Activated CD4-positive, CD25-positive, alpha-beta regulatory T cell treated with anti-CD3 and anti-CD28 coated beads, Interleukin-2, amount 50 U/mL, for 24 hours (primary cell): ENCODE measurements at regions not wholly inside any gene's neighbourhood (a gene's known extent, or its start where the extent isn't known, plus 50 kb on each side); places are given as distances from the start of the nearest gene placed in this dataset.

Experiments
- ATAC-seq, 2 donors: fragments of 150-1000 bp; cut with Tn5 transposase; one replicate each; pipeline ENCODE4 v1.10.0; 2021; ENCODE audit warnings: mild to moderate bottlenecking in 1 of 2, moderate library complexity in 1 of 2

DNA sequence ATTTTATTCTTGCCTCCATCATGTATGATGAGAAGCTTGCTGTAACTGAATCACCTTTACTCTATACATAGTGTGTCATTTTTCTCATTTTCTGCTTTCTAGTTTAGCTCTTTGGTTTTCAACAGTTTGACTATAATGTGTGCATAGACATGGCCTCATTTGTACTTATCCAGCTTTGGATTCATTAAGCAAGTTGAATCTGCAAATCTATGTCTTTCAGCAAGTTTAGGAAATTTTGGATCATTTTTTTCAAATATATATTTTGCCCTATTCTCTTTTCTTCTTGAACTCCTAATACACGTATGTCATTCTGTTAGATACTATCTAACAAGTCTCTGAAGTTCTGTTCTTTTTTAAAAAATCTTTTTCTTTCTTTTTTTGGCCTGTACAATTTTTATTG, 57.8 kb downstream of the PRLHR start:
- no peak for ATAC-seq

DNA sequence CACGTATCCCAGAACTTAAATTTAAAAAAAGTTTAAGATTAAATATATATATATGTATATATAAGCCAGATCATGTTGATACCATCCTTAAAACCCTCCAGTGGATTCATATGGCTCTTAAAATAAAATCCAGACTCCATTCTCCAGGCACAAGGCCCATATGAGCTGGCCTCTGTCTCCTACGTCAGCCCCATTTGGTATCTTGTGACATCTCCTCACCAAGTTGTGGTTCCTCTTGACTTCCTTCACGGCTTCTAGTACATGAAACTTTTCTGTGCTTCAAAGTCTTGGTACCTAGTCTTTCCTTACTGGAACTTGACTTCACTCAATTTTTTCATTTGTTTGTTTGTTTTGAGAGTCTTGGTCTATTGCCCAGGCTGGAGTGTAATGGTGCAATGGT, 61.3 kb downstream of the PRLHR start:
- ATAC-seq, result no peak

DNA sequence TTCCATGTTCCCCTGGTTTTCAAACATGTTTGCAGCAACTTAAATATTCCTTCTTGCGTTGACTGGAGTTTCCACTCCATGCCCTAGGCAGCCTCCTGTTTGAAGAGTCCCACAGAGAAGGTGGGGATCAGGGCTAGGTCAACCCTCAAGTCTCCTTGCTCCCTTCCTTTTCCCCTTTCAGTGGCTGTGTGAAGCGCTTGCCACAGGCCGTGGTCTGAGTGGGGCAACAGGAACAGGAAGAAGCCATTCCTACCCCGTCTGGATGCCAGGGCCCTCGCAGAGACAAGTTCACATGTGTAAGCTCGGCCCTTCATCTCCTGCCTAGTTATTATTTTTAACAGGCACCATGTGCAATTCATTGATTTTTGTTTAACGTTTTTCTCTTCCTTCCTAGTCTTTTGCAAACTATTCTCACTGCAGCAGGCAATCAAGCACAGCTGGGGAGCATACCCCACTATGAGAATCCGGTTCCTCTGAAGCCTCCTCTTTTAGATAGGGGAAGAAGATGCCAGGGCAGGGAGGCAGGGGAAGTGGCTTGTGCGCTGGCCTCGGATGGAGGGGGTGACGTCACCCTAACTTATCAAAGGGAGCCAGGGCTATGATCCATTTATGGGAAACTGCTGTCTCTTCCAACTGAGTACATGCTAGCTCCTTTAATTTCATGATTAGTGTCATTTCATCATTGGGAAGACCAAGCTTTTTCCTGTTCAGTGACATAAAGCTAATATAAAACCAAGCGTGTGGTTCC, 64.2 kb downstream of the PRLHR start:
- ATAC-seq, result no peak

DNA sequence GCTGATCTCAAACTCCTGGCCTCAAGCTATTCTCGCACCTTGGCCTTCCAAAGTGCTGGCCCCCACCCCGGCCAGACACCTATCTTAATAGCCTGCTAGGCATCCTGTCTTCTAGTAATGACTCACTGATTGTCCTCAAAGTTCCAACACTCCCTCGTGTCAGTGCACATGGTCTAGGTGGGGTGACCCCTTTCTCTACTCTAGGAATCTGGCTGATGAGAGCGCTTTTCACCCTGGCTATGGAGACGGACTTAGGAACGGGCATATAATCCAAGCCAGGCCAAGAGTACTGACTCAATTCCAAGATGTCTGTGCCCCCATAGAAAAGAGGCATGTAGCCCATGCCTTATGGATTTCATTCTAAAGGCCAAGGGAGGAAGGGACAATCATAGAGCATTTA, 67.0 kb downstream of the PRLHR start:
- ATAC-seq, result no peak

DNA sequence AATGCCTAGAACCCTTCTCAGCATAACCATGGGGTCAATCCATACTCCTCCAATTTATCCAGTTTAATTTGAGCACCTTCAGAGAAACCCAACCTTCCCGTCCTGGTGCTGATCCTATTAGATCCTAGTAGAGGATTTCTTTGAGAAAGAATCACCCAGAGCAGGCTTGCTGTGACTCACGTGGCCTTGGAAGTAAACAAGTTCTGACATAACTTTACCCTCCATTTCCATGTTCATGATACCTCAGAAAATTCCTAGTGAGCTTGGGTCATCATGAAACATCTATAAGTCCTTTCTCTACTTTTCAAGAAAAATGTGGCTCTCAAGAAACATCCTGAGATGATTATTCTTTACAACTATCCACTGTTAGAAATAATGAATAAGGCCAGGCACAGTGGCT, 71.7 kb downstream of the PRLHR start:
- no peak for ATAC-seq

DNA sequence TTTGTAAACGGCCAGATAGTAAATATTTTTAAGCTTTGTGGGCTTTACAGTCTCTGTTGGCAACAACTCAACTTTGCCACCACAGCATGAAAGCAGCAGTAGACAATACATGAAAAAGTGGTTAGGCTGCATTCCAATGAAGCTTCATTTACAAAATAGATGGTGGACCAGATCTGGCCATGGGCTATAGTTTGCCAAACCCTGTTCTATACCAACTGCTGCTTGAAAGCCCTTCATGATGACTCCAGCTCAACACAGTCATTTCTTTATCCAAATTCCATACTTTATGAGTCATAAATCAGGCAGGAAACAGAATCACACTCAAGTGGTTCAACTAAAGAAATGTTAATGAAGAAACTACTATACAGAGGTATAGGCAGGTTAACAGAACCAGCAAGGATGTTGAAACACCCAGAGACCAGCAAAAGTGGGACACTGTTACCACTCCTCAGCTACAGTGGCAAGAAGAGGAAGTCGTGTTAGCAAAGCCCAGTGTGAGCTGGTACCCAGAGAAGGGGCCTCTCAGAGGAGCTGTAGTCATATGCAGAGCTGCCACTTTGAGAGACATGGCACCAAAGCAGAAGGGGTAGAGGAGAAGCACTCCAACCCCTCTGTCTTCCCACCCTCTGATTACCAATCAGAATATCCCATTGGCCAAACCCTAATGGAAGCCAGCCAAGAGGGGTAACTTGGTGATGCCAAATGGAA, 72.5 kb downstream of the PRLHR start:
- no peak for ATAC-seq

DNA sequence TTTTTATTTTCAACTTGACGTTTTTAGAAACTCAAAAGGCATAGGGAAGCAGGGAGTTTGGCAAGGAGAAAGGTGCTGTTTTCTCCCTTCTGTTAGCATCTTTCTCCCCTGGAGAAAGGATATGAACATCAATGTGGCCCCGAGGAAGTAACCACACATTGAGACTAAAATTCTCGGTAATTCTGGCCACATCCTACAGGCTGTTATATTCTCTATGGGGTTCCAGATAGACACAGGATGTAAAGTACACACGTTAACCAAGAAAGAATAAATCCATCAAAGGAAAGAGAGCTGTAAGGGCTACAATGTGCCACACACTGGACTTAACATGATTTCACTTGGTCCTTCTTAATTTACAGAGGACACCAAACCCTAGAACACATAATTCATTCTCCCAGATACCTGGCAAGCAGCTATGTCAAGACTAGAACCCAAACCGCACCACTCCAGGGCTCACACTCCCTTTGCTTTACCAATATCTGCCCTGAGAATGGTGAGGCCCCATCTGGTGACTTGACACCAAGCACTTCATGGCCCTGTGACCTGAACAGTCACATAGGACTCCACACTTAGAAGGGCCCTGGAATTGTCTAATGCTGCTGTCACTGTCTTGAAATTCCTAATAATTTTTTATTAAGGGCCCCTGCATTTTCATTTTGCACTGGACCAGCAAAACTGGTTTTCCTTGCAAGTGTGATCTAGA, 73.9 kb downstream of the PRLHR start:
- ATAC-seq, result no peak

DNA sequence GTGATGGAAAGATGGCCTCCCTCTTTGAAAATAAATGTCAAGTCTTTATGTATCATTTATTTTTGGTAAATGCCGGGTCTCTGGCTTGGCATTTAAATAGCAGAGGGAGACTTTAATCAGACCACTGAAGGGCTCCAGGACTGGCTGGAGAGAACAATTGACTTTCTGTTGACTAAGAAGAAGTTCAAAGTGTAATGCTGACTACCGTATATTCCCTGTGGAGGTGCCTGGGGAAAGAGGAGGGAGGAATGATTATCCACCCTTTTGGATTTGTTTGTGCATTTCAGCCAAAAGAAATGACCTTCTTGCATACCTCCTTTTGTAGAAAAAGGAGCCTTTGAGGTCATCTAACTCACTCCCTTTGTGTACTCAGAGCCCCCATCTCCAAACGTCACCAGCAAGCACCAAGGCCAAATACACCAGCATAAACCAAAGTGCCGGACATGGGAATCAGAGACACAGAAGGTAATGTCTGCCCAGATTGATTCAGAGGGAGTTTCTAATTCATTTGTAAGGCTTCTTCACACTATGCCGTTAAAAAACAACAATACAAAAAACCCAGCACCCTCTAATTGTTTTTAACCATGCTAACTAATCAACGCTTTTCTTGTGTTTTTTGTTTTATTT, 75.2 kb downstream of the PRLHR start:
- no peak for ATAC-seq

DNA sequence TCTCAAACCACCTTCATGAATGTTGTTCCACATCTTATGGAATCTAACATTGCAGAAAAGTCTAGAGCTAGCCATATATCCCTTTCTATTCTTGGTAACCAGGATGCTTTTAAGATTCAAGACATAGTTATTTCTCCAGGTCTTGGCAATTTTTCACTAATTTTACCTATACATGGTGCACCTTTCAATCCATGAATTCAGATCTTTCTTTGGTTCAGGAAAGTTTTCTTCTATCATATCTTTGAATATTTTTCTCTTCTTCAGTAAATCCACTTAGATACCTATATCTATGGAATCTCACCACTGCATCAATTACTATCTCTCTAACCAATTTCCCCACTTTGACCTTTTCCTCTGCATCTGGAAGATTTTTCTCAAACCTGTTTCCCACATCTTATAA, 77.4 kb downstream of the PRLHR start:
- no peak for ATAC-seq

DNA sequence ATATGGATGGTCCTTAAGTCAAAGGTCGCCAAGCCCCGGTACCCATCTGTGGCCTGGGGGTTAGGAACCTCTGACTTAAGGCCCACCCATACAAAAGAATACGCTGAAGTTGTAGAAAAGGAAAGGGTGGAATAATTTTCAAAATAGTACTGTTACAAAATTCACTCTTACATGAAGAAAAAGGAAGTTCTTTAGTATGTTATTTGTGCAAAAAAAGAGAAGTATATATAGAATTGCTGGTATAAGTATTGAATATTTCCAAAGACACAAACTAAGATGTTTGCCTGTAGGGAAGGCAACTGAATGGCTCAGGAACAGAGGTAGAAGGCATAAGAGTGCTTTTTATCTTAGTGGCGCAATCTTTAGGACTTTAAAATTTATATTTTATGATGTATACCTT, 78.7 kb downstream of the PRLHR start:
- no peak for ATAC-seq

DNA sequence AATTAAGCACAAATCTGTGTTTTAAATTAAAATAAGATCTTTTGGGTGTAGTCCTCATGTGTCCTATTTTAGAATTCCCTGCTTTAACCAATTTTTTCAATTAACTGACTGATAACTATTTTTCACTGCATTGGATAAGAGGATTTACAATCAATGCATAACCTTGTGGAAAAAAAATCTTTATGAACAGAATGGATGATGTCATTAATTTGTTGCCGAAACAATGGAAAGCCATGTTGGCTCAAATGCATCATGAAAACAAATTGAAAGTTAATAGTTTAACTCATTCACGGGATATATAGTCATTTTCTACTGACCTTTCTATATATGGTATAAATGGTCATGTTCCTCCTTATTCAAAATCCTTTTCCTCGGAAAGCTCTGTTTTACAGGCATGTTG, 82.3 kb downstream of the PRLHR start:
- ATAC-seq, result no peak

DNA sequence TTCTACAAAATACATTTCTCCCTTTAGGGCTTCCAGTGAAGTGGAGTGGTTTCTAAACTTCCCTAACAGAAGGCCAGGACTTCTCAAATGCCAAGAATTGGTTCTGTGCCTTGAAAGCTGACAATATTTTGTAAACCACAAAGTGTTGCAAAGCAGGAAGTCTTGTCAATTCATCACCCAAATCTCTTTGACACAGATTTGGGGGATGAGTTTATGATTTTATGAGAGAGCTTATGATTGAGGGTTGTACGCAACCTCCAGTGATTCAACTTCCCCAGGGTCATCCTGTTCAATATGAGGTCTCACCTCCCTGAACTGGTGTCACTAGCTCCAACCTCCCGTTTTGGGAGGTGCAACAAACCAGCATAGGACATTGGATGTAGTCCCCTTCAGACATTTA, 83.7 kb downstream of the PRLHR start:
- ATAC-seq, result no peak

DNA sequence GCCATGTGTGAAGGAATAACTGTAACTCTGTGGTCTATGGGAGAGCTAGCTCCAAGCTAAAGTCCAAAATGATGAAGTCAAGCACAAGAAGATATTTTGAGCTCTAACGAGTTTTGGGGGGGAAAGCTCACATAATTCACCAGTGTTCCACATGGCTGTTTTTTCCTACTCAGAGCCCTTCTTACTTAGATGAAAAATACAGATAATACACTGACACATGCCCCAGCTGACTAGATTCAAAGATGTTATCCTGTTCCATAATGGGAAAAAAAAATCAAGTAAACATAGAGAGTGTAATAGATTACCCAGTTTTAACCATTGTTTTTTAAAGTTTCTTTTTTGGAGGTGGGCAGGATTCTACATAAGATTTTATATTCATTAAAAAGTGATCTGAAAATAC, 86.6 kb downstream of the PRLHR start:
- no peak for ATAC-seq

DNA sequence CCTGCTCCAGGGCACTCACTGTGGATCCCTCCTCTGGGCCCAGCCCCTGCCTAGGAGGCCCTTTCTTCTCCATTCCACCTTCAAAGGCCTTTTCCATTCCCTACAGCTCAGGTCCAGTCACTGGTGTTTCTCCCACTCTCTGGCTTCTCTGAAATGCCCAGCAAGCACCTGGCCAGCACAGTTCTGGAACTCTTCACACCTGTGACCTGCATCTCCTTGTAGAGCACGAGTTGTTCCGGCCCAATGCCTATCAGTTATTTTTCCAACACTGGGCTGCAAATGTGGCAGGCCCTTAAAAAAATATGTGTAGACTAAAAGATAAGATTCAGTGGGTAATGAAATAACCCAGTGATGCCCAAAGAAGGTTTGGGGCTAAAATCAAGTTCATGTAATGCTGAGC, 87.1 kb downstream of the PRLHR start:
- ATAC-seq, result no peak

DNA sequence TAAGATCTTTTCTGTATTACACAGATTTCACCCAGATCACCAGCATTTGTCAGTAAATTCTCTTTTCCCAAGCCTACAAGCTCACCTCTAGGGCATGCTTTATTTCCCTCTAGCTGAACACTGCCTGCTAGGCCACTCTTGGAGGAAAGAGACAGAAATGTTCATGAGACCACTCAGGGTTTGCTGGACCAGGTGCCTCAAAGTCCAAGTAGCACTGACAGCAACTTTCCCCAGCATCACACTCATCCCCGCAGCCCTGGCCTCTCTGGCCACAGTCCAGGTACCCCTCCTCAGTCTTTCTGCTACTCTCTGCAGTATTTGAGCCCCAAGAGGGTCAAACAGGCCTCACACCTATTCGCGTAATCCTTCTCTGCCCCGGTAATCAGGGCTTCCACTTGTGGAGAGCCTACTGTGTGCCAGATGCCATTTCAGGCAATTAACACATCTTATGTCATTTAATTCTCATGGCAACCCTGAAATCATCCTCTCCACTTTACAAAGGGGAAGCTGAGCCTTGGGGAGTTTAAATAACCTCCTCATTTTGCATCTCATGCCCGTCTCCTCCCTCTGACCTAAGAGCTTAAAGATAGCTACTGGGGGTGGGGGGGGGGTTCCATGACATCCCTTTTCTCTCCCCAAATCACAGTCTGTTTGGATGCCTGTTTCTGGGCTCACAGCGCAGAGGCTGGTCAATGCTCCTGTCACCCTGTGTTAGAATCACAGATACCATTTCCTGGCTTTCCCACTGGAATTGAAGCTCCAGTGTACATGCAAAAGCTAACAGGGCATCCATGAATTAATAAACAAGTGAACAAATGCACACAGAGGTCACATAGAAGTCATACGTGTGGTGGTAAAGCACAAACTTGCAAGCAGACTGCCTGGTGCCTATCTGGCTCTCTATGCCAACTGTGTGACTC, 88.5 kb downstream of the PRLHR start:
- ATAC-seq, result no peak

DNA sequence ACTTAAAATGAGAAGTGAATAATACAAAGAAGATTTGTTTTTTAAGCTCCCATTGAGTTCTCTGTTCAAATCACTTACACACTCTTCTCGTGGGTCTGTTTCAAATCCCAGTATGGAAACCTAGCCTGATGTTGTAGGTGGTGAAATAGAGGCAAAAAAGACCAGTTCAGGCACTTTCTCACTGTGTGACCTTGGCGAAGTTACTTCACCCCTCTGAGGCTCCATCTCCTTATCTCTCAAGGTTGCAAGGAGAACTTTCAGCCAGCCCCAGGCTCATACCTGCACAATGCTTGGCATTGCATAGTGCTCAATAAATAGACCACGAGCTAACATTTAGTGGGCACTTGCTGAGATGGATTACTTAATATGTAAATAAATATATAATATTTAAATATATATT, 90.1 kb downstream of the PRLHR start:
- ATAC-seq, result no peak

DNA sequence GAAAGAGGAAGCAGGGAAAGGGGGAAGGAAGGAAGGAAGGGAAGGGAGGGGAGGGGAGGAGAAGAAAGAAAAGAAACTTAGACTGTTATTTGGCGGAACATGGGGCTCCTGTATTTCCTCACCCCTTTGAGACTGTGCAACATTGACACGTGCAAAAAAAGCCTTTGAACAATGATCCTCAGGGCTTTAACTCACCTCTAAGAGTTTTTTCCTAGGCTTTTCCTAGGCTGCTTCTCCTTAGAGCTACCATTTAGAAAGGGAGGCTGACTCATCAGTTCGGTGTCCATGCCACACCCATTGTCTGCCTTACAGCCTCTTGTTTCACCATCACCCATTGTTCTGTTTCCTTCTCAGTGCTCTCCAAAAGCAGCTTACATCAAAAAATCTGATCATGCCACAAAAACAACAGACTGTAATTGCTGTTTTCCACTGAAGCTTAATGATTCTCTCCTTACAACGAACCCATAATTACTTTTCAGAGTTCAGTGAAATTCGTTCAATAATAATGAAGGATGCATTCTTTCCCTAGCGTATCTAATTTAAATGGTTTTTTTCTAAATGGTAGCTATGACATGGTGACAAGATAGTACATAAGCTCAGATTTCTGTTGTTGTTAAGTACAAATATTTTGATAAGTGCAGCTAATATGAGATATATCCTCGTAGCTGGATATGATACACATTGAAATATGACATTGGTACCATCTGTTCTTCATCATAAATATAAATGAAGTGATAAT, 90.8 kb downstream of the PRLHR start:
- ATAC-seq, result no peak

DNA sequence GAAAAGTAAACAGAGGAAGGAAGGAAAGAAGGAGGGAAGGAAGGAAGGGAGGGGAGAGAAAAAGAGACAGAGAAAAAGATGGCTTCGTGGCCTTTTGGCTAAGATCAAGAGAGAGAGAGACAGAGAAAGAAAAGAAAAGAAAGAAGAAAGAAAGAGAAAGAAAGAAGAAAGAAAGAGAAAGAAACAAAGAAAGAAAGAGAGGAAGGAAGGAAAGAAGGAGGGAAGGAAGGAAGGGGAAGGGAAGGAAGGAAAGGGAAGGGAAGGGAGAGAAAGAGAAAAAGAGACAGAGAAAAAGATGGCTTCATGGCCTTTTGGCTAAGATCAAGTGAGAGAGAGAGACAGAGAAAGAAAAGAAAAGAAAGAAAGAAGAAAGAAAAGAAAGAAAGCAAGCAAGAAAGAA, 91.4 kb downstream of the PRLHR start:
- no peak for ATAC-seq

DNA sequence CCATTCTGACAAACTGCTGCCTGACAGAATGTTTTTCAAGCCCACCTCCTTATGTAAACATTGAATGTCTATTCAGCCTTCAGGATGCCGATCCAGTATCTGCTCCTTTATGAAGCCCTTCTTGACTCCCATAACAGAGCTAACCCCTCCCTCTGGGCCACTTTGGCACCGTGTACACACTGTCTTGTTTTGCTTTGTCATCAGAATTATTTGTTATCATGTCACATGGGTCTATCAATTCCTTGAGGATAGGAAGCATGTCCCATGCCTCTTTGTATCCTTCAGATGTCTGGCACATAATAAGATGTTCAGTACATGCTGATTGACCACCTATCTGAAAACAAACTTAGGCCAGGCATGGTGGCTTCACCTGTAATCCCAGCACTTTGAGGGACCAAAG, 92.3 kb downstream of the PRLHR start:
- ATAC-seq, result no peak

DNA sequence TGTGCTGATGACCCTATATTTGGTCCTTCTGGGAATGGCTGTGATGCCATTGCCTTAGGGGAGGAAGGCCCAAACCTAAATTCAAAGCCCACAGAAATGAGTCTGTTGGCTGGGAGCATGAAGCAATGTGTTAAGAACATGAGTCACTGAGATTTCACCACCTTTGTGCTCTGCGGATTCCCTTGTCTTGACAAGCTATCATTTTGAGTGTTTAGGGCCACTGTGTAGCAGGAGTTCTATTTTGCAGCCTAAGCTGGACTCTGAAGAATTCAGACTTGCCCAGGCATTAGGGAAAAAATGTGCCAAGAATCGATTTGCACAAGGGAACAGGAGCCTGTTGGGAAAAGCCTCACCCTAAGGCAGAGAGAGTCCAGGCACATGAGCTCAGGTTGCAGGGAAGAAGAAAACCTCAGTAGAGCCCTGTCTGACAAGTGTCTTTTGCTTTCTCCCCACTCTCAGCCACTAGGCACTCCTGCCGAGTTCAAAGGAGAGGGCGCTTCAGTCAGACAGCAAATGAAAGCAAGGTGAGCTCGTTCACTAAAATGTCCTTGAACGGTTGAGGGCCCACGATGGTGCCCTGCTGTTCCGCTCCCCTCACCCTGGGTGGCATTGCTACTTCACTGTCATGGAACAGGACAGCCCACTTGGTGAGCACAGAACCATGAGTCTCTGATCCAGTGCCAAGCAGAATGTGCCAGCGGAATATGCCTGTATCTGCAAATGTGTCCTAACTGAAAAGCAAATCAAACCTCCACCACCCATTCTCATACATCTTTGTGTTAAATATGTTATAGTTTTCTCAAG, 93.6 kb downstream of the PRLHR start:
- ATAC-seq, result no peak

DNA sequence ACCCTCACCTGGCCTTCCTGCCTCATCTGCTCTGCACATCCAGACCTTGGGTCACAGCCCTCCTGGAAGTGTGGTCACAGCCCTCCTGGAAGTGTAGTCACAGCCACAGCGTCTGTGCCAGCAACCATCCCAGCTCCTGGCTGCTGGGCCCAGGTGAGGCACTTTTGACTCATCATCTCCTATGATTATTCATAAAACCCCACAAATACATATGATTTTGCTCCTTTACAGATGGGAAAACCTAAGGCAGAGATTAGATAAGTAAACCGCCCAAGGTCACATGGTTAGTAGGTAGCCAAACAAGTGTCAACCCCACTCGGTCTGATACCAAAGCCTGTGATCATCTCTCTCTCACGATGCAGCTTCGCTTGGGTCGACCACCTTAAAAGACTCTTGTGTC, 94.3 kb downstream of the PRLHR start:
- no peak for ATAC-seq
